K562 (cell line): ENCODE measurements at regions not wholly inside any gene's neighbourhood (a gene's known extent, or its start where the extent isn't known, plus 50 kb on each side); places are given as distances from the start of the nearest gene placed in this dataset.

Source experiments
- BRCA1 ChIP-seq, 2 experiments: fragments of 450-650 bp in 1 of 2; sonication (generic) in 1 of 2; formaldehyde crosslinking in 1 of 2; IDR thresholded peaks; 2 replicates each; pipeline versions ENCODE4 v1.5.0 to v1.6.1; 2017 to 2020; ENCODE audit warnings: mild to moderate bottlenecking in 1 of 2, missing genetic modification reagents in 1 of 2
- CBX3 ChIP-seq, 2 experiments: IDR thresholded peaks; 1 replicate in 1 of 2; 2 replicates in 1 of 2; pipeline ENCODE4 v1.6.1; 2012; ENCODE audit warnings: inconsistent platforms in 2 of 2, low read length in 2 of 2, borderline replicate concordance in 1 of 2, control low read depth in 1 of 2
- ESRRB ChIP-seq: fragments of 250-450 bp; sonication (Bioruptor Pico); IDR thresholded peaks from 2 replicates; pipeline ENCODE4 v1.5.0; 2020; ENCODE audit warnings: mild to moderate bottlenecking, moderate library complexity, borderline replicate concordance
- HOMEZ ChIP-seq: fragments of 250-450 bp; sonication (Bioruptor Pico); IDR thresholded peaks from 2 replicates; pipeline ENCODE4 v1.4.0; 2020; ENCODE audit warnings: mild to moderate bottlenecking, moderate library complexity
- PCBP1 ChIP-seq: fragments of 200-400 bp; formaldehyde crosslinking; IDR thresholded peaks from 2 replicates; pipeline ENCODE4 v1.6.1; 2018; ENCODE audit warnings: mild to moderate bottlenecking, low read depth, low read length; ENCODE audit not compliant: poor library complexity, severe bottlenecking
- TAF1 ChIP-seq: IDR thresholded peaks from 2 replicates; pipeline ENCODE4 v1.6.1; 2011; ENCODE audit warnings: mild to moderate bottlenecking, low read length, moderate library complexity; ENCODE audit not compliant: insufficient read depth, control insufficient read depth, severe bottlenecking; ENCODE audit errors: extremely low read depth
- TOE1 ChIP-seq, 2 experiments: fragments of 450-650 bp in 1 of 2; sonication (generic) in 1 of 2; formaldehyde crosslinking in 1 of 2; IDR thresholded peaks; 2 replicates each; pipeline versions ENCODE4 v1.7.1 to v1.8.0; 2016 to 2022; ENCODE audit warnings: borderline replicate concordance in 2 of 2, mild to moderate bottlenecking in 2 of 2, antibody characterized with exemption in 1 of 2, inconsistent platforms in 1 of 2, low read depth in 1 of 2, missing genetic modification reagents in 1 of 2, moderate library complexity in 1 of 2
- ZNF830 ChIP-seq: fragments of 250-450 bp; sonication (Bioruptor Pico); IDR thresholded peaks from 2 replicates; pipeline ENCODE4 v1.5.0; 2021; ENCODE audit warnings: mild to moderate bottlenecking
- TF ChIP-seq, protein P1 (sequence below): sonication (generic); formaldehyde crosslinking; IDR thresholded peaks from 2 replicates; pipeline ENCODE4 v1.8.1; 2023; ENCODE audit warnings: mild to moderate bottlenecking, missing genetic modification reagents
- TF ChIP-seq, protein P2 (sequence below): fragments of 450-650 bp; formaldehyde crosslinking; IDR thresholded peaks from 2 replicates; pipeline ENCODE4 v1.4.0; 2022; ENCODE audit warnings: mild to moderate bottlenecking, moderate library complexity
- TF ChIP-seq, protein P3 (sequence below): fragments of 250-450 bp; sonication (Bioruptor Pico); IDR thresholded peaks from 2 replicates; pipeline ENCODE4 v1.9.0; 2021; ENCODE audit warnings: mild to moderate bottlenecking, inconsistent platforms
- TF ChIP-seq, protein P4 (sequence below): fragments of 250-450 bp; sonication (Bioruptor Pico); IDR thresholded peaks from 2 replicates; pipeline ENCODE4 v1.5.0; 2020; ENCODE audit warnings: mild to moderate bottlenecking
- TF ChIP-seq, protein P5 (sequence below), 3 experiments: IDR thresholded peaks in 2 of 3; conservative IDR thresholded peaks in 1 of 3; 2 replicates each; pipeline ENCODE4 v1.5.1; 2011 to 2012; ENCODE audit warnings: low read length in 3 of 3, mild to moderate bottlenecking in 3 of 3, control low read depth in 2 of 3, improper control_type of control experiment in 1 of 3, inconsistent platforms in 1 of 3, low read depth in 1 of 3, mixed read lengths in 1 of 3, moderate library complexity in 1 of 3; ENCODE audit not compliant: insufficient read depth in 2 of 3
- TF ChIP-seq, protein P6 (sequence below): sonication (generic); formaldehyde crosslinking; IDR thresholded peaks from 2 replicates; pipeline ENCODE4 v1.5.0; 2020; ENCODE audit warnings: missing genetic modification reagents

DNA sequence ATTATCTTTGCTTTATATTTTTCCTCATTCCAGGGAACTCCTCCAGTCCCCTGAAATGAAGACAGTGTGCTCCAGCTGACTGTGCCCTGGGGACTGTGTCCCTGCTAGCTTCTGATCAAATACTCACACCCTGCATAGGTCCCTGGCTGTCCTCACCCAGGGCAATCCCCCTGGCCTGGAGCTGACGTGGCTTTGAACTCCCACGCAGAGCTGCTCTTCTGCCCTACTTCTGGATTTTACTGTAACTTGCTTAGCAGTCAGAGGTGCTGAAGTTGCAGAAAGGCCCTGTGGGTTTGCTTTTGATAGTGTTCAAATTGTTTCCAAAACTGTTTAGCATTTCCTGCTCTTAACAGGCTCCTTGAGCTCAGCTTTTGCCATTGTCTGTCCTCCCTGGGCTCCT lies 186.5 kb downstream of the FASLG start:
- TF ChIP-seq, protein P1, sequence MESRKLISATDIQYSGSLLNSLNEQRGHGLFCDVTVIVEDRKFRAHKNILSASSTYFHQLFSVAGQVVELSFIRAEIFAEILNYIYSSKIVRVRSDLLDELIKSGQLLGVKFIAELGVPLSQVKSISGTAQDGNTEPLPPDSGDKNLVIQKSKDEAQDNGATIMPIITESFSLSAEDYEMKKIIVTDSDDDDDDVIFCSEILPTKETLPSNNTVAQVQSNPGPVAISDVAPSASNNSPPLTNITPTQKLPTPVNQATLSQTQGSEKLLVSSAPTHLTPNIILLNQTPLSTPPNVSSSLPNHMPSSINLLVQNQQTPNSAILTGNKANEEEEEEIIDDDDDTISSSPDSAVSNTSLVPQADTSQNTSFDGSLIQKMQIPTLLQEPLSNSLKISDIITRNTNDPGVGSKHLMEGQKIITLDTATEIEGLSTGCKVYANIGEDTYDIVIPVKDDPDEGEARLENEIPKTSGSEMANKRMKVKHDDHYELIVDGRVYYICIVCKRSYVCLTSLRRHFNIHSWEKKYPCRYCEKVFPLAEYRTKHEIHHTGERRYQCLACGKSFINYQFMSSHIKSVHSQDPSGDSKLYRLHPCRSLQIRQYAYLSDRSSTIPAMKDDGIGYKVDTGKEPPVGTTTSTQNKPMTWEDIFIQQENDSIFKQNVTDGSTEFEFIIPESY (CRISPR knock-in tag) = no peak
- TF ChIP-seq CBX3 (IDR thresholded peaks at IDR 0.05; ENCODE audit: borderline replicate concordance in 1 of 2, low read length in 2 of 2) (no peak), BRCA1 (IDR thresholded peaks at IDR 0.05) (no peak), BRCA1 (CRISPR knock-in tag; IDR thresholded peaks at IDR 0.05) (no peak), TOE1 (IDR thresholded peaks at IDR 0.05; ENCODE audit: borderline replicate concordance) (no peak), TOE1 (CRISPR knock-in tag; IDR thresholded peaks at IDR 0.05; ENCODE audit: borderline replicate concordance, low read depth) (no peak), ESRRB (CRISPR knock-in tag) (no peak), PCBP1 (no peak), TAF1 (no peak), ZNF830 (no peak), HOMEZ (CRISPR knock-in tag) (no peak)
- TF ChIP-seq, protein P2, sequence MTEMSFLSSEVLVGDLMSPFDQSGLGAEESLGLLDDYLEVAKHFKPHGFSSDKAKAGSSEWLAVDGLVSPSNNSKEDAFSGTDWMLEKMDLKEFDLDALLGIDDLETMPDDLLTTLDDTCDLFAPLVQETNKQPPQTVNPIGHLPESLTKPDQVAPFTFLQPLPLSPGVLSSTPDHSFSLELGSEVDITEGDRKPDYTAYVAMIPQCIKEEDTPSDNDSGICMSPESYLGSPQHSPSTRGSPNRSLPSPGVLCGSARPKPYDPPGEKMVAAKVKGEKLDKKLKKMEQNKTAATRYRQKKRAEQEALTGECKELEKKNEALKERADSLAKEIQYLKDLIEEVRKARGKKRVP (CRISPR knock-in tag) = no peak
- TF ChIP-seq, protein P3, sequence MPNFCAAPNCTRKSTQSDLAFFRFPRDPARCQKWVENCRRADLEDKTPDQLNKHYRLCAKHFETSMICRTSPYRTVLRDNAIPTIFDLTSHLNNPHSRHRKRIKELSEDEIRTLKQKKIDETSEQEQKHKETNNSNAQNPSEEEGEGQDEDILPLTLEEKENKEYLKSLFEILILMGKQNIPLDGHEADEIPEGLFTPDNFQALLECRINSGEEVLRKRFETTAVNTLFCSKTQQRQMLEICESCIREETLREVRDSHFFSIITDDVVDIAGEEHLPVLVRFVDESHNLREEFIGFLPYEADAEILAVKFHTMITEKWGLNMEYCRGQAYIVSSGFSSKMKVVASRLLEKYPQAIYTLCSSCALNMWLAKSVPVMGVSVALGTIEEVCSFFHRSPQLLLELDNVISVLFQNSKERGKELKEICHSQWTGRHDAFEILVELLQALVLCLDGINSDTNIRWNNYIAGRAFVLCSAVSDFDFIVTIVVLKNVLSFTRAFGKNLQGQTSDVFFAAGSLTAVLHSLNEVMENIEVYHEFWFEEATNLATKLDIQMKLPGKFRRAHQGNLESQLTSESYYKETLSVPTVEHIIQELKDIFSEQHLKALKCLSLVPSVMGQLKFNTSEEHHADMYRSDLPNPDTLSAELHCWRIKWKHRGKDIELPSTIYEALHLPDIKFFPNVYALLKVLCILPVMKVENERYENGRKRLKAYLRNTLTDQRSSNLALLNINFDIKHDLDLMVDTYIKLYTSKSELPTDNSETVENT (CRISPR knock-in tag) = no peak
- TF ChIP-seq, protein P4, sequence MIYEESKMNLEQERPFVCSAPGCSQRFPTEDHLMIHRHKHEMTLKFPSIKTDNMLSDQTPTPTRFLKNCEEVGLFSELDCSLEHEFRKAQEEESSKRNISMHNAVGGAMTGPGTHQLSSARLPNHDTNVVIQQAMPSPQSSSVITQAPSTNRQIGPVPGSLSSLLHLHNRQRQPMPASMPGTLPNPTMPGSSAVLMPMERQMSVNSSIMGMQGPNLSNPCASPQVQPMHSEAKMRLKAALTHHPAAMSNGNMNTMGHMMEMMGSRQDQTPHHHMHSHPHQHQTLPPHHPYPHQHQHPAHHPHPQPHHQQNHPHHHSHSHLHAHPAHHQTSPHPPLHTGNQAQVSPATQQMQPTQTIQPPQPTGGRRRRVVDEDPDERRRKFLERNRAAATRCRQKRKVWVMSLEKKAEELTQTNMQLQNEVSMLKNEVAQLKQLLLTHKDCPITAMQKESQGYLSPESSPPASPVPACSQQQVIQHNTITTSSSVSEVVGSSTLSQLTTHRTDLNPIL (CRISPR knock-in tag) = no peak
- TF ChIP-seq, protein P5, sequence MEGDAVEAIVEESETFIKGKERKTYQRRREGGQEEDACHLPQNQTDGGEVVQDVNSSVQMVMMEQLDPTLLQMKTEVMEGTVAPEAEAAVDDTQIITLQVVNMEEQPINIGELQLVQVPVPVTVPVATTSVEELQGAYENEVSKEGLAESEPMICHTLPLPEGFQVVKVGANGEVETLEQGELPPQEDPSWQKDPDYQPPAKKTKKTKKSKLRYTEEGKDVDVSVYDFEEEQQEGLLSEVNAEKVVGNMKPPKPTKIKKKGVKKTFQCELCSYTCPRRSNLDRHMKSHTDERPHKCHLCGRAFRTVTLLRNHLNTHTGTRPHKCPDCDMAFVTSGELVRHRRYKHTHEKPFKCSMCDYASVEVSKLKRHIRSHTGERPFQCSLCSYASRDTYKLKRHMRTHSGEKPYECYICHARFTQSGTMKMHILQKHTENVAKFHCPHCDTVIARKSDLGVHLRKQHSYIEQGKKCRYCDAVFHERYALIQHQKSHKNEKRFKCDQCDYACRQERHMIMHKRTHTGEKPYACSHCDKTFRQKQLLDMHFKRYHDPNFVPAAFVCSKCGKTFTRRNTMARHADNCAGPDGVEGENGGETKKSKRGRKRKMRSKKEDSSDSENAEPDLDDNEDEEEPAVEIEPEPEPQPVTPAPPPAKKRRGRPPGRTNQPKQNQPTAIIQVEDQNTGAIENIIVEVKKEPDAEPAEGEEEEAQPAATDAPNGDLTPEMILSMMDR (IDR thresholded peaks at IDR 0.05 in 2 of 3, conservative IDR thresholded peaks at IDR 0.05 in 1 of 3; ENCODE audit: insufficient read depth in 2 of 3, low read depth in 1 of 3, low read length in 3 of 3) = no peak
- TF ChIP-seq, protein P6, sequence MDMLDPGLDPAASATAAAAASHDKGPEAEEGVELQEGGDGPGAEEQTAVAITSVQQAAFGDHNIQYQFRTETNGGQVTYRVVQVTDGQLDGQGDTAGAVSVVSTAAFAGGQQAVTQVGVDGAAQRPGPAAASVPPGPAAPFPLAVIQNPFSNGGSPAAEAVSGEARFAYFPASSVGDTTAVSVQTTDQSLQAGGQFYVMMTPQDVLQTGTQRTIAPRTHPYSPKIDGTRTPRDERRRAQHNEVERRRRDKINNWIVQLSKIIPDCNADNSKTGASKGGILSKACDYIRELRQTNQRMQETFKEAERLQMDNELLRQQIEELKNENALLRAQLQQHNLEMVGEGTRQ (CRISPR knock-in tag) = no peak
